Rectal smooth muscle tissue (tissue), 1 donor: ENCODE measurements at regions not wholly inside any gene's neighbourhood (a gene's known extent, or its start where the extent isn't known, plus 50 kb on each side); places are given as distances from the start of the nearest gene placed in this dataset.

Source experiments
- H3K27ac ChIP-seq: one replicate; pipeline ENCODE4 v1.7.0; 2013; ENCODE audit warnings: low read depth, low read length, inconsistent platforms
- H3K27me3 ChIP-seq: one replicate; pipeline ENCODE4 v1.7.0; 2013; ENCODE audit warnings: low read length; ENCODE audit not compliant: control insufficient read depth, insufficient read depth
- H3K36me3 ChIP-seq: one replicate; pipeline ENCODE4 v1.7.0; 2013; ENCODE audit warnings: low read length; ENCODE audit not compliant: control insufficient read depth, insufficient read depth
- H3K4me1 ChIP-seq: one replicate; pipeline ENCODE4 v1.7.0; 2013; ENCODE audit warnings: low read length; ENCODE audit not compliant: control insufficient read depth, insufficient read depth
- H3K4me3 ChIP-seq: one replicate; pipeline ENCODE4 v1.7.0; 2013; ENCODE audit warnings: low read length
- H3K9ac ChIP-seq: one replicate; pipeline ENCODE4 v1.7.0; 2013; ENCODE audit warnings: low read length

DNA sequence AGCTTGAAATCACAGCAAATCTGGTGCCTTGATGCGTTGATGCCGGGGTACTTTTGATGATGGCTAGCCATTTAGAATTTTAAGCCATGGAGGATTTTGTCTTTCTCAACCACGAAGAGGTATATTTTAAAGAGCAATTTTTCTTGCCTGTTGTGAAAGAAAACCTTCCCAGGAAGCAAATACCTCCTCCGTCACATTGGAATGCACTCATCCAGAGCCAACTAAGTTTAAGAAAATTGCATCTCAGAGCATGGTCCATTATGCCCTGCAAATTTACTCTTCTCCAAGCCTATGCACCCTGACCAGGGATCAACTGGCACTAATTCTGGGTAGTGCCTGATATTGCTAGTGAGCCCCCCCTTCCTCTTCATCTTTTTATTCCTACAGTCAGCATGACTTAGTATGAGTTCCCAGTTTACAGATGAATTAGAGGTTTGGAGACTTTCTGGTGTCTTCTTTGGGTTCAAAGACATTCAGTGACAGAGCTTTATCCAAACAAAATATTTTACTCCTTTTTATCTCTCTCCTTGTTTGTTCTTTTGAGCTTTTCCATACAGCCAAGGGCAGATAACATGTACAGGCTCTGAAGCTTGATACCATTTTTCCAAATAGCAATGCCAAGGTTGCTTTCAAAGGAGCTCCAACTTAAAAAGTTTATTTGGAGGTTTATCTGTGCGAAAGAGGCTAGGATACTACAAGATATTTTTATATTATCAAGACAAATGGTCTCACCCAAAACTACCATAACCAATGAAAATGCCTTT is 56.6 kb upstream of the ANK3 start:
- Histone ChIP-seq H3K36me3 (no peaks in the 10 kb centered on the region), H3K4me1 (peaks cover 4% of the 10 kb centered on the region), H3K27ac (no peak overlapping the region), H3K4me3 (no peak overlapping the region), H3K27me3 (no peaks in the 10 kb centered on the region), H3K9ac (no peak overlapping the region)

DNA sequence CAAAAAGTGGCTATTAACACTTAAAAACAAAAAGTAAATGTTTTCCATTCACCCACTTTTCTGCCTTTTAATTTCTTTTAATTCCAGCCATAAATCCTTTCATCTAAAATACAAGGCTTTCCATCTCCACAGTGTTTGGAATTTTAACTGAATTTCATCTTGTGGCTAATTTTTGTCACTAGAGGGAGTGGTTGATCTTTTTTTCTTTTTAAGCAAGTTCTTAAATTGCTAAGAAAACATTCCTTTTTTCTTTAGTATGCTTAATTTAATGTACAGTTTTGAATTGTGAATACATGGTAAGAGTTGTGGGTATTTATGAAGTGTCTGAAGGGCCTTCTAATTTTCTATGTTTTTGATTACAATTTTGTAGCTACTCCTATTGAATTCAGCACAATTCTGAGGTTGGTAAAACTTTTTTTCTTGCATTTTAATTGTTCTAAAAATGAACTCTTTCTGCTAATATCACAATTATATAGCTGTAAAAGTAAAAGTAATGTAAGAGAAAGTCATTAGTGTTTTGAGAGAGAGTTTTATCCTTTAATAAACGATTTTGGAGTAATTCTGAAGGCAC is 54.9 kb upstream of the ANK3 start:
- no peak overlapping the region for H3K9ac ChIP-seq
- peaks cover 4% of the 10 kb centered on the region for H3K4me1 ChIP-seq
- H3K4me3 ChIP-seq: no peak overlapping the region
- H3K27ac ChIP-seq: no peak overlapping the region
- no peaks in the 10 kb centered on the region for H3K36me3 ChIP-seq
- no peaks in the 10 kb centered on the region for H3K27me3 ChIP-seq

DNA sequence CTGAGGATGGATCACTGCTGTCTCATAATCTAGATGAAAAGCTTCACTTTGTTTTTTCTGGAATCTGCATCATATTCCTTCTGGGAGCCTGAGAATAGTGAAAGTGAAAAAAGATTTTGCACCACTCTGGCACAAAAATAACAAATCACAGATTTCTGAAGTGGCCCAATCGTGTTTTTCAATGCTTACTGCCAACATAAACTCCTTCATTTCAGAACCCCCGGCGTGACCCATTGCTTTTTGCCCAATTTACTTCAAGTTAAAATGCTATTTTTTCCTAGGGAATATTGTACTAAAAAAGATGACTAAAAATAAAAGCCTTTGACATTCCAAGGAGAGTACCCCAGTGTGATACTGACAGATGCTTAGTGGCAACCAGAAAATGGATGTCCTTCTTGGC is 53.7 kb upstream of the ANK3 start:
- H3K27ac ChIP-seq: no peak overlapping the region
- H3K9ac ChIP-seq: no peak overlapping the region
- H3K4me1 ChIP-seq: peaks cover 4% of the 10 kb centered on the region
- no peaks in the 10 kb centered on the region for H3K27me3 ChIP-seq
- no peak overlapping the region for H3K4me3 ChIP-seq
- no peaks in the 10 kb centered on the region for H3K36me3 ChIP-seq

DNA sequence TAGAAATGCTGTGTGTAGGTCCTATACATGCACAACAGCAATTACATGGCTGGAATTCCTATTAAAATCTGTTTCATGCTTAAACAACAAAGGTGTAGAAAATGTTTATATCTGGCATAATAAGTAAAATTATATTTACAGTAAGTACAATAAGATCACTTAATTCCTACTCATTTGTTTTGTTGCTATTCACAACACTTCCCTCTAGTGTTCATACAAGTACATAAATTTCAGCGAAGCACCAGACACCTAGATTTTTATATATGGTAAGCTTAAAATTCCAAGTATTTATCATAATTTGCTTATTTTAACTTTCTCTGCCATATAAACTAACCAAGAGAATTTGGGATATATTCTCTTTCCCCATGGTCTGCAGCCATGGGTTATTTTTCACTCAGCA is 51.8 kb upstream of the ANK3 start:
- no peaks in the 10 kb centered on the region for H3K36me3 ChIP-seq
- no peaks in the 10 kb centered on the region for H3K27me3 ChIP-seq
- H3K4me1 ChIP-seq: peaks cover 6% of the 10 kb centered on the region
- no peak overlapping the region for H3K4me3 ChIP-seq
- H3K9ac ChIP-seq: no peak overlapping the region
- H3K27ac ChIP-seq: no peak overlapping the region

DNA sequence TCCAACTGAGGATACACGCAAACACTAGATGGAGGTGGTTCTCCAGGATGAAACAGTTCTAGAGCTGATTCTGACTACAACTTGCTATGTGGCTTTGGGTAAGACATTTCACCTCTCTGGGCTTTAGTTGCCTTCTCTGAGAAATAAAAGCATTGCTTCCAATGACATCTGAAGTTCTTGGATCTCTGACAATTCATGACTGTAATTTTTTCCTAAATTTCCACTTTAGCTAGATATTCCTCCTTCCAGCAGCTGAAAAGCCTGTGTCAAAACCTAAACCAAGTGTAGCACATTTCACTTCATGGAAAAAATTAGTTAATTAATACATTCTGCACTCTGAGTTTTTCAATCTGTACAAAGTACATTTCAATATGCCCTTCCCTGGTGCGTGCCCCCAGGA is 50.0 kb upstream of the ANK3 start:
- Histone ChIP-seq H3K4me3 (no peak overlapping the region), H3K27me3 (no peaks in the 10 kb centered on the region), H3K27ac (no peak overlapping the region), H3K36me3 (no peaks in the 10 kb centered on the region), H3K4me1 (peaks cover 2% of the 10 kb centered on the region), H3K9ac (no peak overlapping the region)
